Ovary (tissue), 7 donors: ENCODE measurements at regions not wholly inside any gene's neighbourhood (a gene's known extent, or its start where the extent isn't known, plus 50 kb on each side); places are given as distances from the start of the nearest gene placed in this dataset.

Experiments
- DNase-seq, 5 donors: peaks; one replicate each; pipeline ENCODE4 v3.0.0-alpha.2; 2019 to 2020
- H3K27ac ChIP-seq, 2 donors: fragments of 200-600 bp; one replicate each; pipeline versions ENCODE4 v1.5.1 to v1.8.0; 2019 to 2022
- H3K27me3 ChIP-seq: fragments of 200-600 bp; one replicate; pipeline ENCODE4 v1.8.0; 2022
- H3K36me3 ChIP-seq: fragments of 200-600 bp; sonication (generic); one replicate; pipeline ENCODE4 v1.5.1; 2019
- H3K4me1 ChIP-seq: one replicate; pipeline ENCODE4 v1.8.1; 2013; ENCODE audit warnings: mild to moderate bottlenecking, moderate library complexity; ENCODE audit not compliant: insufficient read depth
- H3K4me3 ChIP-seq: fragments of 200-600 bp; sonication (generic); one replicate; pipeline ENCODE4 v1.5.1; 2017
- H3K9me3 ChIP-seq, 2 donors: fragments of 200-600 bp in 1 of 2; sonication (generic) in 1 of 2; one replicate each; pipeline versions ENCODE4 v1.5.1 to v1.8.1; 2013 to 2019; ENCODE audit warnings: mild to moderate bottlenecking in 1 of 2, moderate library complexity in 1 of 2
- CTCF ChIP-seq, 3 donors: fragments of 450-650 bp in 2 of 3; fragments of 200-600 bp in 1 of 3; IDR thresholded peaks; one replicate each; pipeline versions ENCODE4 v1.5.1 to v1.8.0; 2016 to 2022; ENCODE audit warnings: antibody characterized with exemption in 3 of 3, mild to moderate bottlenecking in 1 of 3
- EP300 ChIP-seq: sonication (generic); formaldehyde crosslinking; IDR thresholded peaks from one replicate; pipeline ENCODE4 v1.6.1; 2017; ENCODE audit warnings: antibody characterized with exemption
- POLR2A ChIP-seq: fragments of 450-650 bp; IDR thresholded peaks from one replicate; pipeline ENCODE4 v1.6.1; 2017; ENCODE audit warnings: antibody characterized with exemption, mild to moderate bottlenecking, moderate library complexity
- WGBS, 3 donors: extraction: QIAGEN DNeasy Blood & Tissue Kit in 1 of 3; methylation state at CpG; one replicate each; pipeline versions ENCODE4 v1.1.5 to v1.1.7; 2013 to 2017; 5-methylcytosine and 5-hydroxymethylcytosine counted together
- intact Hi-C, 4 donors: fragments of 100-400 bp; cut with DNase I; formaldehyde crosslinking; loops; one replicate each; pipeline versions ENCODE4 v1.11.0 to v1.15.1; 2022 to 2023
- donor health status: DM: no; HTN: no; CAD: no; lungs with moderate emphysema.
- donor health status: DM: no; HTN: no; CAD: no.
- donor health status: Bipolar disorder and iron deficiency.
- donor health status: DM: no; HTN: no; CAD: no.
- donor health status: DM: yes; HTN: yes; CAD: no.

- H3K4me1 ChIP-seq: no peaks in the 10 kb centered on the region
- intact Hi-C loops: no loop called here
- TF ChIP-seq POLR2A (no peak), CTCF (IDR thresholded peaks at IDR 0.05) (no peak), EP300 (no peak)
- H3K4me3 ChIP-seq: no peak overlapping the region
- H3K36me3 ChIP-seq: no peaks in the 10 kb centered on the region
- no peak for DNase-seq
- 67 to 76% (median 76%) methylated on average over 1 of the region's 1 CpG for WGBS, 3 donors
- H3K9me3 ChIP-seq: no peaks in the 10 kb centered on the region
- no peaks in the 10 kb centered on the region for H3K27me3 ChIP-seq
- no peak overlapping the region for H3K27ac ChIP-seq
These were observed 227.6 kb downstream of the HAO1 start for GRCh38 chr20:7712661-7713060.

- Histone ChIP-seq H3K9me3 (no peaks in the 10 kb centered on the region), H3K27me3 (no peaks in the 10 kb centered on the region), H3K27ac (no peak overlapping the region), H3K4me3 (no peak overlapping the region), H3K36me3 (no peaks in the 10 kb centered on the region), H3K4me1 (no peaks in the 10 kb centered on the region)
- intact Hi-C loops: no loop called here
- WGBS, 3 donors: 0 to 77% (median 33%) methylated on average over 1 of the region's 1 CpG
- TF ChIP-seq EP300: no peak
- TF ChIP-seq POLR2A: no peak
- no peak for TF ChIP-seq CTCF (IDR thresholded peaks at IDR 0.05)
- DNase-seq: no peak
These were observed 225.7 kb downstream of the HAO1 start for GRCh38 chr20:7714549-7714948.

- Histone ChIP-seq H3K4me1 (no peaks in the 10 kb centered on the region), H3K36me3 (no peaks in the 10 kb centered on the region), H3K27me3 (no peaks in the 10 kb centered on the region), H3K9me3 (no peaks in the 10 kb centered on the region), H3K4me3 (no peak overlapping the region), H3K27ac (no peak overlapping the region)
- no peak for TF ChIP-seq CTCF (IDR thresholded peaks at IDR 0.05)
- no peak for TF ChIP-seq POLR2A
- no peak for TF ChIP-seq EP300
- whole genome bisulfite sequencing, 3 donors: 12 to 30% (median 14%) methylated on average over 6 of the region's 6 CpGs
- DNase-seq: no peak
- intact Hi-C loops: no loop called here
These were observed 223.8 kb downstream of the HAO1 start for GRCh38 chr20:7716286-7716972.

- no peak for DNase-seq
- Histone ChIP-seq H3K27ac (no peak overlapping the region), H3K9me3 (no peaks in the 10 kb centered on the region), H3K36me3 (no peaks in the 10 kb centered on the region), H3K27me3 (no peaks in the 10 kb centered on the region), H3K4me3 (no peak overlapping the region), H3K4me1 (no peaks in the 10 kb centered on the region)
- no peak for TF ChIP-seq POLR2A
- TF ChIP-seq CTCF (IDR thresholded peaks at IDR 0.05): no peak
- TF ChIP-seq EP300: no peak
- intact Hi-C loops: no loop called here
- 50 to 74% (median 55%) methylated on average over 5 of the region's 5 CpGs for WGBS, 3 donors
These were observed 217.7 kb downstream of the HAO1 start for GRCh38 chr20:7722564-7722963.
